Liver (tissue), 7 donors: ENCODE measurements at regions not wholly inside any gene's neighbourhood (a gene's known extent, or its start where the extent isn't known, plus 50 kb on each side); places are given as distances from the start of the nearest gene placed in this dataset.

Source experiments
- DNase-seq: peaks from one replicate; pipeline ENCODE4 v3.0.0-alpha.2; 2017; ENCODE audit warnings: low spot score
- H3K27ac ChIP-seq, 2 donors: one replicate each; pipeline ENCODE4 v1.7.0; 2013; ENCODE audit warnings: inconsistent platforms in 2 of 2, low read length in 2 of 2, control low read depth in 1 of 2, low read depth in 1 of 2, mild to moderate bottlenecking in 1 of 2
- H3K27me3 ChIP-seq, 4 donors: one replicate each; pipeline versions ENCODE4 v1.6.1 to v1.7.0; 2013; ENCODE audit warnings: low read length in 3 of 4, inconsistent platforms in 1 of 4, mild to moderate bottlenecking in 1 of 4, moderate library complexity in 1 of 4; ENCODE audit not compliant: control insufficient read depth in 4 of 4, insufficient read depth in 4 of 4
- H3K36me3 ChIP-seq, 4 donors: one replicate each; pipeline versions ENCODE4 v1.6.1 to v1.7.0; 2013; ENCODE audit warnings: low read length in 3 of 4, mild to moderate bottlenecking in 3 of 4, low read depth in 1 of 4, moderate library complexity in 1 of 4; ENCODE audit not compliant: control insufficient read depth in 4 of 4, insufficient read depth in 3 of 4
- H3K4me1 ChIP-seq, 4 donors: one replicate each; pipeline versions ENCODE4 v1.6.1 to v1.7.0; 2013; ENCODE audit warnings: low read length in 3 of 4, mild to moderate bottlenecking in 3 of 4, moderate library complexity in 1 of 4; ENCODE audit not compliant: control insufficient read depth in 4 of 4, insufficient read depth in 4 of 4
- H3K4me3 ChIP-seq, 3 donors: one replicate each; pipeline versions ENCODE4 v1.6.1 to v1.7.0; 2013; ENCODE audit warnings: low read length in 3 of 3, control low read depth in 1 of 3, low read depth in 1 of 3, mild to moderate bottlenecking in 1 of 3
- H3K9ac ChIP-seq, 2 donors: one replicate each; pipeline ENCODE4 v1.7.0; 2013; ENCODE audit warnings: low read length in 2 of 2, mild to moderate bottlenecking in 2 of 2, moderate library complexity in 2 of 2, control low read depth in 1 of 2, low read depth in 1 of 2
- H3K9me3 ChIP-seq, 4 donors: one replicate each; pipeline versions ENCODE4 v1.6.1 to v1.7.0; 2013; ENCODE audit warnings: low read length in 3 of 4; ENCODE audit not compliant: control insufficient read depth in 4 of 4
- EGR1 ChIP-seq, 2 donors: IDR thresholded peaks; 2 replicates each; pipeline ENCODE4 v1.6.1; 2016 to 2018; ENCODE audit warnings: antibody characterized with exemption in 2 of 2, low read depth in 2 of 2
- FOXA1 ChIP-seq: IDR thresholded peaks from 2 replicates; pipeline ENCODE4 v1.6.1; 2016; ENCODE audit warnings: antibody characterized with exemption
- HNF4A ChIP-seq, 2 donors: conservative IDR thresholded peaks; 2 replicates each; pipeline ENCODE4 v1.6.1; 2016; ENCODE audit warnings: antibody characterized with exemption in 2 of 2, mild to moderate bottlenecking in 2 of 2
- NR2F2 ChIP-seq: IDR thresholded peaks from 2 replicates; pipeline ENCODE4 v1.6.1; 2016; ENCODE audit warnings: antibody characterized with exemption
- RXRA ChIP-seq, 2 donors: IDR thresholded peaks; 2 replicates each; pipeline ENCODE4 v1.6.1; 2017 to 2018; ENCODE audit warnings: antibody characterized with exemption in 2 of 2, mild to moderate bottlenecking in 1 of 2
- YY1 ChIP-seq: IDR thresholded peaks from 2 replicates; pipeline ENCODE4 v1.6.1; 2016; ENCODE audit warnings: antibody characterized with exemption, mild to moderate bottlenecking
- WGBS: extraction: QIAGEN DNeasy Blood & Tissue Kit; methylation state at CpG from one replicate; pipeline ENCODE4 v1.1.7; 2013; 5-methylcytosine and 5-hydroxymethylcytosine counted together
- TF ChIP-seq, protein P1 (sequence below): IDR thresholded peaks from 2 replicates; pipeline ENCODE4 v1.6.1; 2016; ENCODE audit warnings: antibody characterized with exemption
- TF ChIP-seq, protein P2 (sequence below): IDR thresholded peaks from 2 replicates; pipeline ENCODE4 v1.6.1; 2016; ENCODE audit warnings: antibody characterized with exemption, mild to moderate bottlenecking
- TF ChIP-seq, protein P3 (sequence below): IDR thresholded peaks from 2 replicates; pipeline ENCODE4 v1.6.1; 2016; ENCODE audit warnings: antibody characterized with exemption
- donor health status: healthy.
- donor health status: healthy.
- donor health status: healthy.
- donor health status: healthy.

DNA sequence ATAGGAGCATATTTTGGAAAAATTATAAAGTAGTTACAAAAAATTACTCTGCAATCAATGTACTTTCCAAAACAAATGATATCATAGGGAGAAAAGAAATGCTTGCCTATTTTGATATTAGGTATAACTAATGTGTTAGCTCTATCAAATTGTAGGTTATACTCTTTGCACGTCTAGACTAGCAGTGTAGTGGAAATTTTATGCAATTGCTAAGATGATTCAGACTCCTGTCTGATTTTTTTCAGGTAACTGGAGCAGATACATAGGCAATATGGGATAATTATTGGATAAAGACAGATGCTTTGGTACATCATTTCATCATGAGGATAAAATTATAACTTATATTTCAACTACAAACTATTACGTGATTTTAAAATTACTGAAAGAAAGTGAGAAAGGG, 918.3 kb downstream of the EPHA4 start (continued):
- TF ChIP-seq NR2F2 = no peak
- TF ChIP-seq, protein P1, sequence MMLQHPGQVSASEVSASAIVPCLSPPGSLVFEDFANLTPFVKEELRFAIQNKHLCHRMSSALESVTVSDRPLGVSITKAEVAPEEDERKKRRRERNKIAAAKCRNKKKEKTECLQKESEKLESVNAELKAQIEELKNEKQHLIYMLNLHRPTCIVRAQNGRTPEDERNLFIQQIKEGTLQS = no peak

DNA sequence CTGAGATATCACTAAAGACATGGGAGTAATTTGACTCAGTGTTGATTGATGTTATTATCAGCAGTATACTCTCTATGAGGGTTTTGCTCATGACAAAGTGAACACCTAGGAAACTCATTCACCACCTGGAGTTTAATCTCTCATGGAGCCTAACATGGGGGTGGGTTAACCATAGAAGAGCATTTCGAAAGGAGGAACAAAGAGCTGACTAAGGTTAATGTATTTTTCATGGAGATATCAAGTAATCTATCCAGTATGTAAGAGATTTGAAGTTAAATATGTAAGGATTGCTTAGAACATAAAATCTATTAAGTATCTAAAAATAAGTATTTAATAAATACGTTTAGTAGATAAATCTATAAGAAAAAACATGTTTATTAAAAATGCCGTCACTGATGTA, 917.8 kb downstream of the EPHA4 start:
- Histone ChIP-seq H3K9me3 (no peaks in the 10 kb centered on the region), H3K36me3 (no peaks in the 10 kb centered on the region), H3K27ac (no peak overlapping the region), H3K27me3 (no peaks in the 10 kb centered on the region), H3K4me3 (no peak overlapping the region), H3K4me1 (no peaks in the 10 kb centered on the region), H3K9ac (no peak overlapping the region)
- TF ChIP-seq FOXA1 (no peak), YY1 (no peak), EGR1 (IDR thresholded peaks at IDR 0.05; ENCODE audit: low read depth in 2 of 2) (no peak), RXRA (IDR thresholded peaks at IDR 0.05) (no peak)
- TF ChIP-seq, protein P2, sequence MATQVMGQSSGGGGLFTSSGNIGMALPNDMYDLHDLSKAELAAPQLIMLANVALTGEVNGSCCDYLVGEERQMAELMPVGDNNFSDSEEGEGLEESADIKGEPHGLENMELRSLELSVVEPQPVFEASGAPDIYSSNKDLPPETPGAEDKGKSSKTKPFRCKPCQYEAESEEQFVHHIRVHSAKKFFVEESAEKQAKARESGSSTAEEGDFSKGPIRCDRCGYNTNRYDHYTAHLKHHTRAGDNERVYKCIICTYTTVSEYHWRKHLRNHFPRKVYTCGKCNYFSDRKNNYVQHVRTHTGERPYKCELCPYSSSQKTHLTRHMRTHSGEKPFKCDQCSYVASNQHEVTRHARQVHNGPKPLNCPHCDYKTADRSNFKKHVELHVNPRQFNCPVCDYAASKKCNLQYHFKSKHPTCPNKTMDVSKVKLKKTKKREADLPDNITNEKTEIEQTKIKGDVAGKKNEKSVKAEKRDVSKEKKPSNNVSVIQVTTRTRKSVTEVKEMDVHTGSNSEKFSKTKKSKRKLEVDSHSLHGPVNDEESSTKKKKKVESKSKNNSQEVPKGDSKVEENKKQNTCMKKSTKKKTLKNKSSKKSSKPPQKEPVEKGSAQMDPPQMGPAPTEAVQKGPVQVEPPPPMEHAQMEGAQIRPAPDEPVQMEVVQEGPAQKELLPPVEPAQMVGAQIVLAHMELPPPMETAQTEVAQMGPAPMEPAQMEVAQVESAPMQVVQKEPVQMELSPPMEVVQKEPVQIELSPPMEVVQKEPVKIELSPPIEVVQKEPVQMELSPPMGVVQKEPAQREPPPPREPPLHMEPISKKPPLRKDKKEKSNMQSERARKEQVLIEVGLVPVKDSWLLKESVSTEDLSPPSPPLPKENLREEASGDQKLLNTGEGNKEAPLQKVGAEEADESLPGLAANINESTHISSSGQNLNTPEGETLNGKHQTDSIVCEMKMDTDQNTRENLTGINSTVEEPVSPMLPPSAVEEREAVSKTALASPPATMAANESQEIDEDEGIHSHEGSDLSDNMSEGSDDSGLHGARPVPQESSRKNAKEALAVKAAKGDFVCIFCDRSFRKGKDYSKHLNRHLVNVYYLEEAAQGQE = no peak
- TF ChIP-seq, protein P3, sequence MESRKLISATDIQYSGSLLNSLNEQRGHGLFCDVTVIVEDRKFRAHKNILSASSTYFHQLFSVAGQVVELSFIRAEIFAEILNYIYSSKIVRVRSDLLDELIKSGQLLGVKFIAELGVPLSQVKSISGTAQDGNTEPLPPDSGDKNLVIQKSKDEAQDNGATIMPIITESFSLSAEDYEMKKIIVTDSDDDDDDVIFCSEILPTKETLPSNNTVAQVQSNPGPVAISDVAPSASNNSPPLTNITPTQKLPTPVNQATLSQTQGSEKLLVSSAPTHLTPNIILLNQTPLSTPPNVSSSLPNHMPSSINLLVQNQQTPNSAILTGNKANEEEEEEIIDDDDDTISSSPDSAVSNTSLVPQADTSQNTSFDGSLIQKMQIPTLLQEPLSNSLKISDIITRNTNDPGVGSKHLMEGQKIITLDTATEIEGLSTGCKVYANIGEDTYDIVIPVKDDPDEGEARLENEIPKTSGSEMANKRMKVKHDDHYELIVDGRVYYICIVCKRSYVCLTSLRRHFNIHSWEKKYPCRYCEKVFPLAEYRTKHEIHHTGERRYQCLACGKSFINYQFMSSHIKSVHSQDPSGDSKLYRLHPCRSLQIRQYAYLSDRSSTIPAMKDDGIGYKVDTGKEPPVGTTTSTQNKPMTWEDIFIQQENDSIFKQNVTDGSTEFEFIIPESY = no peak
- no peak for DNase-seq
- 68% methylated on average over 3 of the region's 3 CpGs for WGBS

- no peak for DNase-seq
- Histone ChIP-seq H3K4me3 (no peak overlapping the region), H3K9ac (no peak overlapping the region), H3K36me3 (no peaks in the 10 kb centered on the region), H3K9me3 (no peaks in the 10 kb centered on the region), H3K27ac (no peak overlapping the region), H3K27me3 (peaks cover 0 to 4% (median 0%) of the 10 kb centered on the region in 4 donors), H3K4me1 (no peaks in the 10 kb centered on the region)
- WGBS = 40% methylated on average over 4 of the region's 4 CpGs
- TF ChIP-seq EGR1 (IDR thresholded peaks at IDR 0.05; ENCODE audit: low read depth in 2 of 2) = no peak
- no peak for TF ChIP-seq HNF4A (conservative IDR thresholded peaks at IDR 0.05)
- TF ChIP-seq FOXA1 = no peak
Observed at GRCh38 chr2:220660277-220661145, 911.6 kb downstream of the EPHA4 start.
